M059J (cell line): ENCODE measurements at regions not wholly inside any gene's neighbourhood (a gene's known extent, or its start where the extent isn't known, plus 50 kb on each side); places are given as distances from the start of the nearest gene placed in this dataset.
"Not testable (repeated sequence)": the region's sequence is repeated elsewhere in the genome, so short reads cannot be mapped to it uniquely, and the experiment has no call there.

Experiments
- DNase-seq: peaks from one replicate; pipeline ENCODE4 v3.0.0-alpha.2; 2012; ENCODE audit warnings: low read depth

DNA sequence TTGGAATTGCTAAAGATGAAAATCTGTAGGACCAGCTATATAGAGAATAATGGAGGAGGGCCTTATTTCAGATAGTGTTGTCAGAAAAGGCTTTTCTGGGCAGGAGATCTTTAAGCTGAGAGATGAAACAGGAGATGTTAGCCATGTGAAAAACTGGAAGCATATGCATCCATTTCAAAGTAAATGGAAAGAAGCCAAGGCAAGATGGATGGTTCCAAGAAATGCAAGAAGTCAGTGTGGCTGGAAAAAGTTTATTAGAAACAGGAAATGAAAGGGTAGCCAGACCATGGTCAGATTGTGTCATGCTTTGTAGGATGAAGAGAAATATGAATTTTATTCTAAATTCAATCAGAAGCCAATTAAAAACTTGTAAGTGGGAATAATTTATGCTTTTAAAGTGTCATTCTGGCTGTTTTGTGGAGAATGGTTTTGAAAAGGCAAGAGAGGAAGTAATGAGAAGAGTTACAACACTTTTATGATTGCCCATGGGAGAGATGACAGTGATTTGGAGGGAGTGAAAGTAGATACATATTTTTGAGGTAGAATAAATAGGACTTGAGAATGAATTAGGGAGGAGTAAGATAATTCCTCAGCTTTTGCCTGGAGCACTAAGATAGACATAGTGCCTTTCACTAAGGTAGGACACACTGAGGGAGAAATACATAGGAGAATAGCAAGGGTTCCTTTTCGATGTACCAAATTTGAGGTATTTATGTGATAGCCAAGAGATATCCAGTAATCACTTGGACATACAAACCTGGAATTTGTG is 620.1 kb downstream of the HTR1B start:
- DNase-seq: no peak

DNA sequence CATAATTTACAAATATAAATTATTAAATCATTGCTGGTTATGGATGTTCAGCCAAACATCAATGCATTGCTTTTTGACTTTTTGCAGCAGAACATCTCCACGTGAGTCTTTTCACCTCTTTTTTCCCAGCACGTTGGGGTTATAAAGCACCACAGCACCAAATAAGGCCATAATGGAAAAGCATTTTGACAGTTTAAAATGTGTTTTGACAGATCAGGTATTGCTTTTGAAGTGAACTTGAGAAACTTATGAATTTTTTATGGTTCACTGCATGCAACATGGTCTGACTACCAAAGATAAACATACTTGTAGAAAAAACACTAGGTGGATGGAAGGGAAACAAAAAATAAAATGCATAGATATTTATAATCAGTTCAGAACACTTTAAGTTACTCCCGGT is 622.4 kb downstream of the HTR1B start:
- DNase-seq: no peak

DNA sequence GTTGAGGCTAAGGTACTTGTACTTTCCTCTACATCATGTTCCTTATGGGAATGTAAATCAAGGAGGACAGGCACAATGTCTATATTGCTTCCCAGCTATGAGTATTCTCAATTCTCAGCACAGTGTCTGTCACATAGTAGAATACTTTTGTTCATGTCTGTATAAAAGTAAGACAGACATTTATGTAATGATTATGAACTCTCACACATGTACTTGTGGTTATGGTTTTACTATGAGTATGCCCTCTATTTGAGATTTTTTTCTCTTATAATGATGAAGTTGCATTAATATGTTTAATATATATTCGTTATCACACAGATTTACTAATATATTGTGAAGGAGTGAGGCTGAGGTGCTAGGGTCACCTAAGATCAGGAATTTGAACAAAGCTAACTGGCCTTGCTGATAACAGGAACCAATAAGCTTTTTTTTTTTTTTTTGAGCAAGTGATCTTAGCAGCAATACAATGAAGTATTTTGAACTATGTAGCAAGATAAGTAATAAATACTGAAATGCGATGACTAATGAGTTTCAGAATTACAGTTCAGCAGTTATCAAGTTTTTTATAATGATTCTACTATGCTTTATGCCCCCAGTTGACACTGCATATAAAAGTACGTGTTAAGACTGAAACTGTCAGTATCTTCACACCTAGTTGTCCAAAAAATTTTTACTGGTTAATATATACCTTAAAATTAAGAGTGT is 623.1 kb downstream of the HTR1B start:
- DNase-seq: no peak

- DNase-seq: no peak
These were observed 623.8 kb downstream of the HTR1B start for GRCh38 chr6:76839505-76839904.

DNA sequence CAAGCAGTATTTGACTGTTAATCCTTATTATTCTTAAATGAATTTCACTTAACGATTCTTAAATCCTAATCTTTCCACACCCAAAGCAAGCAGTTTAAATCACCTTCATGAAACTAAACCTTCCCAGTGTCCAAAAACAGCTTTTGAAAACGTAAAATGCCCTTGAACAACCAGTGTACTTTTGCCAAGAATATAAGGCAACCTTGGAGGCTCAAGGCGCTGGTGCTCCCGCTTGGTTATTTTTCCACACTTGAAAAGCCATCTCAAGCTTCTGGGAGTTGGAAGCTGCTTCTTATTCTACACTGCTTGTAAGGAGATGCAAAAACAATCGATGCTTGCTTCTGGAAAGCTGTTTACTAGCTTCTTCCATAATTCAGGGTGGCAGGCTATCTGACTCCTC is 625.7 kb downstream of the HTR1B start:
- no peak for DNase-seq

DNA sequence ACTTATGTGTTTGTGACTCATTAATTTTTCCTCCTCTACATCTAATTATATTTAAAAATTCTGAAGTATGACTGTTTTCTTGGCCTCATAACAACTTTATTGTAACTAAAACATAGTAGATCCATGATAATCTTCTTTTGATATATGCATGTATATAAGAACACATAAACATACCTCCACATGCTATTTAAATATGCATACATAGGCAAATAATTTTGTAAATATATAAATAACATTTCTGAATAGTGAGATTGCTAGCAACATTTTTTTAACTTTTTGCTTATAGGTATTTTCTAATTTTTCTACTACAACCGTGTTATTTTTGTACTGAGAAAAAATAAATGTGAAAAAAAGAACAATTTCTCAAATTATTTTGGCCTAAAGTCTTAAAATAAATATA is 627.6 kb downstream of the HTR1B start:
- DNase-seq: no peak

- DNase-seq: no peak
These were observed 628.0 kb downstream of the HTR1B start for GRCh38 chr6:76835293-76835692.

GRCh38 chr6:76834399-76834798 is 628.9 kb downstream of the HTR1B start:
- no peak for DNase-seq

GRCh38 chr6:76831299-76831698 is 632.0 kb downstream of the HTR1B start:
- DNase-seq: no peak

GRCh38 chr6:76823578-76823977 is 639.7 kb downstream of the HTR1B start:
- not testable (repeated sequence) for DNase-seq

DNA sequence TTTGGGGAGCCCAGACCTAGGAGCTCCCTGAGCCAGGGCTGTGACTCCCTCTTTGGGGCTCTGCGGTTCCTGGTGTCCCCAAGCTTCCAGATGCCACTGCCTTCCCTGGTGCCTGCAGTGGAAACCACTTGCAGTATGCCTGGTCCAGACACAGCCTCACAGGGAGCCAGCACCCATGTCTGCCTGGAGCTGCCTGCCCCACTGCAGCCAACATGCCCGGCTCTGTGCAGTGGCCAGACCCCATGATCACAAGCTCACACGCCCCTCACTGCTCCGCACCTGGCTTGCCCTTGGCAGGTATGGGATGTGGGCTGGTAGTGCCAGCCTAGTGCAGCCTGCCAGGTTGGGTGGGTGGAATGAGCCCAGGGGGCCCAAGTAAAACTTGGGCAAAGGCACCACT is 644.8 kb downstream of the HTR1B start:
- no peak for DNase-seq

DNA sequence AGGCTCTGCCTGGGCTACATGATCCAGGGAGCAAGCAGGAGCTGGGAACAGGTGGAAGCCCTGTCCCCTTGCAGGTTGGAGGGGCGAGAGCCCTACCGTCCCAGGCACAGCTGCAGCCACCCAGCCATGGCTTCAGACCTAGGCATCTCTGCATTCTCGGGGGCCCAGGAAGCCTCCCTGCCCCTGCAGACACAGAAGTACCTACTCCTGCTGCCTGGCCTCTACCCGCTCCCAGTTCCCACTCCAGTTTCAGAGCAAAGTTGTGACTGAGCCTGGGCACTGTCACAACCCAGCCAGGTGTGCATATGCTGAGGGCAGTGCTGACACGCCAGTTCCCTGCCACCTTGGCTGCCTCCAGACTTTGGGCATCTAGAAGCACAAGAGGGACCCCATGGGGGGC is 645.9 kb downstream of the HTR1B start:
- DNase-seq: no peak

DNA sequence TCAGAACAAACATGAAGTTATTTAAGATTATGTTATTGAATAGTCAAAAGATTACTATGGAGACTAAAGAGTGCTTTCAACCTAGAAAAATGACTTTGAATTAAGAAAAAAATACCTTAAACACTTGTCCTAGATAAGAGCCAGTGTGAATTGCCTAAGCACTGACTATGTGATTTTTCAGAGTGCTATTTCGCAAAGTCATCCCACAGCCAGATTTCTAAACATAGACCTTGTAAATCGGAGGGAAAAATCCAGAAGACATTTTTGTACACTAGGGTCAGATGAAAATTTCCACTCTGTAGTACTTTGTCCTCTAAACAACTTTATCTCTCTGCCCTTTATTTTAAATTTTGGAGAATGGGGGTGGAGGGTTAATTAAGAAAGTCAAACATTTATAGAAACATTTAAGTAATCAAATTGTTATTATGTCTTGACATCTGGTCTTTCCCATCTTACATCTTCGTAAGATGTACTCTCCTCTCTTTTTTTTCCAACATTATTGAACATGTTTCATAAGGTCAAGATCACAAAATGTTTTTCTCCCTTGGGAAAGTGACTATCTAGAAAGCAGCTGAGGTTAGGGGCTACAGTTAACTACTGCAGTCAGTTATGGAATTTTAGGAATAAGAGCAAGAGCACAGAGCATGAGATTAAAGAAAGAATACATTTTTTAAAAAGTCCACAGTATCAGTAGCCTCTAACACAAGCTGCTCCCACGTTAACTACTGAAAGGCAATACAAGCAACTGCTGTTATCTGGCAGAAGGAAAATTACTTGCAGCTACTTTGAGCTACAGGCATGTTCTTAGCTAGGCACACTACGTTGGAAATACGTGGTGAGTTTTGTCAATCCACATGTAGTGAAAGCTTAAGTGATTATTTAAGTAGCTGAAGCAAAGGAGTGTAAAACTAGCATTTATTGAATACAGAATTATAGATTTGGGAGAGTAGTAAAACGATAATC is 648.5 kb downstream of the HTR1B start:
- DNase-seq: no peak

DNA sequence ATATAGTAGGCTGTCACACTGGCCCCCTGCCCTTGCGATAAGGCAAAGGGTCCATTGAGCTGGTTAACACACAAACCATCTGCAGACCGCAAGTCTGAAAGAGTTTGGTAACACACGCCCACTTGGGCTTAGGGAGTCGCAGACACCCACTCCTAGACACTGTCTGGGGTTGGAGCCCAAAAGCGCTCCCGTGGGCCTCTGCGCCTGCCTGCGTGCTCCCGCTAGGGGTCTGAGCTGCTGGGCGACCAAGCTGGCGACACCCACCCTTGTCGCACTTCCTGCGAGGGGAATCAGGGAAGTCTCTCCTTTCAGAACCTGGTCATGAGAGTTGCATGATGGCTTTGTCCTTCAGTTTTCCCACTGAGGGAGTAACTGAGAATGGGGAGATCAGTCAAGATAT is 653.0 kb downstream of the HTR1B start:
- DNase-seq: no peak

GRCh38 chr6:76803038-76803580 is 660.2 kb downstream of the HTR1B start:
- no peak for DNase-seq

GRCh38 chr6:76792394-76792793 is 670.9 kb downstream of the HTR1B start:
- DNase-seq: peak; percentile 58

- no peak for DNase-seq
These were observed 672.4 kb downstream of the HTR1B start for GRCh38 chr6:76790881-76791280.

DNA sequence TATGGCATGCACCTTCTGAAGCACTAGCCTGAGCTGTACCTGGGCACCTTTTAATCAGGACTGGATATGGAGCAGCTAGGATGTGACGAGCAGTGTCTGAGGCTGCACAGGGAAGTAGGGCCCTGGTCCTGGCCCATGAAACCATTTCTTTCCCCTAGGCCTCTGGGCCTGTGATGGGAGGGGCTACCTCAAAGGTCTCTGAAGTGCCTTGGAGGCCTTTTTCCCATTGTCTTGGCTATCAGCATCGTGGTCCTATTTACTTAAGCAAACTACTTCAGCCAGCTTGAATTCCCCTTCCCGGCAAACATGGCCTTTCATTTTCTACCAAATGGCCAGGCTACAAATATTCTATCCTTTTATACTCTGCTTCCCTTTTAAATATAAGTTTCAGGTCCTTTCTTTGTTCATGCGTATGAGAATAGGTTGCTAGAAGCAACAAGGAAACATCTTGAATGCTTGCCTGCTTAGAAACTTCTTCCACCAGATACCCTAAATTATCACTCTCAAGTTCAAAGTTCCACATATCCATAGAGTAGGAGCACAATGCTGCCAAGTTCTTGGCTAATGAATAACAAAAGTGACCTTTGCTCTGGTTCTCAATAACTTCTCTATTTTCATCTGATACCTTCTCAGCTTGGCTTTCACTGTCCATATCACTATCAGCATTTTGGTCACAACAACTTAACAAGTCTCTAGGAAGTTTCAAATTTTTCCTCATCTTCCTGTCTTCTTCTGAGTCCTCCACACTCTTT is 673.1 kb downstream of the HTR1B start:
- no peak for DNase-seq

GRCh38 chr6:76789580-76789979 is 673.7 kb downstream of the HTR1B start:
- no peak for DNase-seq

DNA sequence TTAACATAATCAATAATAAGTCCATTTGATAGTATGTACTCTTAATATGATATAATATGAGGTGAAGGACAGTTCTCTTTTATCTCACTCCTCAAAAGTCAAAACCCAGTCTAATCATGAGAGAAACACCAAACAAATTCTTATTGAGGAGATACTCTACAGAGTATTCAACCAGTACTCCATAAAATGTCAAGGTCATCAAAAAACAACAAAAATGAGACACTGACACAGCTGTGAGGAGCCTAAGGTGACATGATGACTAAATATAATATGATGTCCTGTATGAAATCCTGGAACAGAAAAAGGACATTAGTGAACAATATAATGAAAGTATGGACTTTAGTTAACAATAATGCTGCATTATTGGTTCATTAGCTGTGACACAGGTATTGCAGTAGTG is 675.1 kb downstream of the HTR1B start:
- DNase-seq: no peak

GRCh38 chr6:76779068-76779467 is 684.2 kb downstream of the HTR1B start:
- DNase-seq: no peak
